Activated CD8-positive, alpha-beta T cell treated with anti-CD3 and anti-CD28 coated beads for 36 hours (primary cell): ENCODE measurements at regions not wholly inside any gene's neighbourhood (a gene's known extent, or its start where the extent isn't known, plus 50 kb on each side); places are given as distances from the start of the nearest gene placed in this dataset.

Experiments
- ATAC-seq: fragments of 200-7000 bp; cut with Tn5 transposase; one replicate; pipeline ENCODE4 v1.10.0; 2021; ENCODE audit warnings: mild to moderate bottlenecking, moderate library complexity
- CTCF ChIA-PET: fragments of 350-600 bp; sonication (Branson Sonifier 250); formaldehyde crosslinking; loops from one replicate; lab custom pipeline; 2021; ENCODE audit warnings: antibody characterized with exemption; lab: Charles Lee
- POLR2A ChIA-PET: fragments of 350-600 bp; sonication (Branson Sonifier 250); formaldehyde crosslinking; loops from one replicate; lab custom pipeline; 2021; ENCODE audit warnings: antibody characterized with exemption; lab: Charles Lee
- DNase-seq: peaks from one replicate; pipeline ENCODE4 v3.0.0-alpha.2; 2020
- H3K27ac Mint-ChIP-seq: one replicate; pipeline ENCODE4 v1.8.0; 2021; ENCODE audit warnings: mild to moderate bottlenecking, mixed read lengths
- H3K27me3 Mint-ChIP-seq: one replicate; pipeline ENCODE4 v1.8.0; 2021; ENCODE audit warnings: mixed read lengths
- H3K36me3 Mint-ChIP-seq: one replicate; pipeline ENCODE4 v1.8.0; 2021; ENCODE audit warnings: low read depth, mixed read lengths
- H3K4me1 Mint-ChIP-seq: one replicate; pipeline ENCODE4 v1.8.0; 2021; ENCODE audit warnings: low read depth, mixed read lengths
- H3K4me3 Mint-ChIP-seq: one replicate; pipeline ENCODE4 v1.8.0; 2021; ENCODE audit warnings: mild to moderate bottlenecking, moderate library complexity, mixed read lengths
- H3K9me3 Mint-ChIP-seq: one replicate; pipeline ENCODE4 v1.8.0; 2021; ENCODE audit warnings: mixed read lengths
- CTCF ChIP-seq: fragments of 200-600 bp; IDR thresholded peaks from one replicate; pipeline ENCODE4 v1.8.0; 2022; ENCODE audit warnings: antibody characterized with exemption, mild to moderate bottlenecking
- intact Hi-C: fragments of 100-400 bp; cut with micrococcal nuclease; formaldehyde crosslinking; loops from one replicate; pipeline ENCODE4 v1.10.0; 2022

GRCh38 chr4:104870495-104871233 lies 276.0 kb upstream of the TET2 start:
- ATAC-seq, result no peak
- no peak for TF ChIP-seq CTCF
- Mint-ChIP-seq H3K27ac (no peak overlapping the region), H3K4me3 (no peak overlapping the region), H3K9me3 (no peaks in the 10 kb centered on the region), H3K27me3 (peaks cover 5% of the 10 kb centered on the region), H3K4me1 (no peaks in the 10 kb centered on the region), H3K36me3 (no peaks in the 10 kb centered on the region)
- no peak for DNase-seq
- ChIA-PET CTCF (interaction anchor here (1.2 kb wide), 1 partner anchor 10 kb away, joined by 7 read pairs; no protein-coding TSS in a partner anchor), POLR2A (no interaction called here)
- intact Hi-C loops, result no loop called here

- H3K36me3 Mint-ChIP-seq, result no peaks in the 10 kb centered on the region
- DNase-seq (no peak), ATAC-seq (peak; percentile 51)
- H3K27ac Mint-ChIP-seq, result no peak overlapping the region
- H3K9me3 Mint-ChIP-seq, result no peaks in the 10 kb centered on the region
- TF ChIP-seq CTCF, result no peak
- H3K4me1 Mint-ChIP-seq, result peaks cover 17% of the 10 kb centered on the region
- intact Hi-C loops, result no loop called here
- ChIA-PET CTCF (interaction anchor here (1.0 to 3.8 kb wide), 2 partner anchors 19 to 27 kb away, joined by 3 to 22 read pairs; no protein-coding TSS in a partner anchor), POLR2A (interaction anchor here (1.5 kb wide), 1 partner anchor 595 kb away, joined by 5 read pairs; the partner anchor contains the start of gene PPA2)
- H3K27me3 Mint-ChIP-seq, result peaks cover 5% of the 10 kb centered on the region
- H3K4me3 Mint-ChIP-seq, result no peak overlapping the region
These were observed 267.7 kb upstream of the TET2 start for GRCh38 chr4:104878936-104879335.

GRCh38 chr4:104879367-104879766 lies 267.3 kb upstream of the TET2 start:
- CTCF ChIA-PET, result interaction anchor here (1.0 to 3.8 kb wide), 2 partner anchors 20 to 27 kb away, joined by 3 to 22 read pairs; no protein-coding TSS in a partner anchor

GRCh38 chr4:104879854-104880253 lies 266.8 kb upstream of the TET2 start:
- POLR2A ChIA-PET, result interaction anchor here (1.5 kb wide), 1 partner anchor 594 kb away, joined by 5 read pairs; the partner anchor contains the start of gene PPA2
- Mint-ChIP-seq H3K4me1 (peaks cover 17% of the 10 kb centered on the region), H3K36me3 (no peaks in the 10 kb centered on the region), H3K27me3 (peaks cover 5% of the 10 kb centered on the region), H3K4me3 (no peak overlapping the region), H3K9me3 (no peaks in the 10 kb centered on the region), H3K27ac (no peak overlapping the region)
- no peak for ATAC-seq
- no peak for DNase-seq
- CTCF ChIA-PET, result interaction anchor here (3.8 kb wide), 1 partner anchor 20 kb away, joined by 22 read pairs; no protein-coding TSS in a partner anchor
- intact Hi-C loops, result no loop called here
- no peak for TF ChIP-seq CTCF

More at GRCh38 chr4:104879367-104879766, 267.3 kb upstream of the TET2 start:
- Mint-ChIP-seq H3K4me1 (peaks cover 17% of the 10 kb centered on the region), H3K27me3 (peaks cover 5% of the 10 kb centered on the region), H3K27ac (peak overlapping the region; percentile 50), H3K36me3 (no peaks in the 10 kb centered on the region), H3K9me3 (no peaks in the 10 kb centered on the region), H3K4me3 (peak overlapping the region; percentile 7)
- DNase-seq, result no peak
- POLR2A ChIA-PET, result interaction anchor here (1.5 kb wide), 1 partner anchor 594 kb away, joined by 5 read pairs; the partner anchor contains the start of gene PPA2
- intact Hi-C loops, result no loop called here
- TF ChIP-seq CTCF, result no peak
- ATAC-seq, result peak; percentile 73
